Retinal pigment epithelial cell (primary cell): ENCODE measurements at regions not wholly inside any gene's neighbourhood (a gene's known extent, or its start where the extent isn't known, plus 50 kb on each side); places are given as distances from the start of the nearest gene placed in this dataset.
"Not testable (repeated sequence)": the region's sequence is repeated elsewhere in the genome, so short reads cannot be mapped to it uniquely, and the experiment has no call there.

Source experiments
- DNase-seq: peaks from one replicate; pipeline ENCODE4 v3.0.0-alpha.2; 2010; ENCODE audit warnings: low read depth
- H3K4me3 ChIP-seq: 2 replicates; pipeline ENCODE4 v1.5.1; 2011; ENCODE audit warnings: mild to moderate bottlenecking, low read length, control low read depth, moderate library complexity
- TF ChIP-seq, protein P1 (sequence below): conservative IDR thresholded peaks from 2 replicates; pipeline ENCODE4 v1.5.1; 2011; ENCODE audit warnings: low read depth, low read length, control low read depth, inconsistent platforms

DNA sequence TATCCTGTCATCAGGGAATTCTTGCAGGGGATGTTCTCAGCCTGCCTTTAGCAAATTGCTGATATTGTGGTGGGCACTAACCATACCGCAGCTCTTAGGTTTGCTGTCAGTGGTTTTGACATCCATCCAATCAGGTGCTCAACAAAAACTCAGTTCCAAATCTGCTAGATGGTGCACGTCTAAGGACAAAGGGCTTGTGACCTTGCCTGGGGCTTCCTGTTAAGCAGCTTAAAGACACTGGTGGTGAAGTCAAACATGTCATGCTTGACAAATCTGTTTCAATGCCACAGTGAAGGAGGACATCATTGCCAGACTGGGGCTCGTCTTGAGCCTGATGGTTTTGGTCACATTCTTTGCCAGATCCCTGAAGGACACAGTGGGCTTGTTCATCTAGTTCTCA, 179.8 kb upstream of the NOX3 start:
- TF ChIP-seq, protein P1, sequence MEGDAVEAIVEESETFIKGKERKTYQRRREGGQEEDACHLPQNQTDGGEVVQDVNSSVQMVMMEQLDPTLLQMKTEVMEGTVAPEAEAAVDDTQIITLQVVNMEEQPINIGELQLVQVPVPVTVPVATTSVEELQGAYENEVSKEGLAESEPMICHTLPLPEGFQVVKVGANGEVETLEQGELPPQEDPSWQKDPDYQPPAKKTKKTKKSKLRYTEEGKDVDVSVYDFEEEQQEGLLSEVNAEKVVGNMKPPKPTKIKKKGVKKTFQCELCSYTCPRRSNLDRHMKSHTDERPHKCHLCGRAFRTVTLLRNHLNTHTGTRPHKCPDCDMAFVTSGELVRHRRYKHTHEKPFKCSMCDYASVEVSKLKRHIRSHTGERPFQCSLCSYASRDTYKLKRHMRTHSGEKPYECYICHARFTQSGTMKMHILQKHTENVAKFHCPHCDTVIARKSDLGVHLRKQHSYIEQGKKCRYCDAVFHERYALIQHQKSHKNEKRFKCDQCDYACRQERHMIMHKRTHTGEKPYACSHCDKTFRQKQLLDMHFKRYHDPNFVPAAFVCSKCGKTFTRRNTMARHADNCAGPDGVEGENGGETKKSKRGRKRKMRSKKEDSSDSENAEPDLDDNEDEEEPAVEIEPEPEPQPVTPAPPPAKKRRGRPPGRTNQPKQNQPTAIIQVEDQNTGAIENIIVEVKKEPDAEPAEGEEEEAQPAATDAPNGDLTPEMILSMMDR = no peak
- H3K4me3 ChIP-seq = no peak overlapping the region
- no peak for DNase-seq

DNA sequence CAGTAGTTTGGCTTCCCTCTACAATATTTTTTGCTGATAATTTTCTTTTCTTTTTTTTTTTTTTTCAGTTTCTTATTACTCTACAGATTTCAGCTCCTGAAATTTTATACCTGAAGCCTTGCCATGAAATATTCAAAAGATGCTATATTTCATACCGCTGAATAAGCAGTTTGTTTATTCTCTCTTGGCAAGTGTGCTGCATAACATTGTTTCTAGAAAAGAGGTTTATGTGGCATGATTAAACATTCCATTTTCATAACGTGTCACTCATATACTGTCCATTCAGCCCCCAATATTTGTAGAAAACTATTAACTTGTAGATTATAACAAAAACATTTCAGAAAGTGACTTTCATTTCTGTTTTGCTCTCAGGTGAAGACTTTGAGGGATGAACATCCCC, 174.4 kb upstream of the NOX3 start:
- TF ChIP-seq, protein P1 = no peak
- H3K4me3 ChIP-seq = no peak overlapping the region
- peak; percentile 18 for DNase-seq

DNA sequence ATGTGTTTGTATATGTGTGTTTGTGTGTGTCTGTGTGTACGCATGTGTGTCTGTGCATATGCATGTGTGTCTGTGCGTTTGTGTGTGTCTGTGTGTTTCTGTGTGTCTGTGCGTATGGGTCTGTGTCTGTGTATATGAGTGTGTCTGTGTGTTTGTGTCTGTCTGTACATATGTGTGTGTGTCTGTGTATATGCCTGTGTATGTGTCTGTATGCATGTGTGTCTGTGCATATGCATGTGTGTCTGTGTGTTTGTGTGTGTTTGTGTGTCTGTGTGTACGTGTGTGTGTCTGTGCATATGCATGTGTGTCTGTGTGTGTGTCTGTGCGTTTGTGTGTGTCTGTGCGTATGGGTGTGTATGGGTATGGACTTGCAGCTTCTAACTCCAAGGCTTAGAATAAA, 174.0 kb upstream of the NOX3 start:
- TF ChIP-seq, protein P1 = no peak
- DNase-seq = no peak
- H3K4me3 ChIP-seq = no peak overlapping the region

DNA sequence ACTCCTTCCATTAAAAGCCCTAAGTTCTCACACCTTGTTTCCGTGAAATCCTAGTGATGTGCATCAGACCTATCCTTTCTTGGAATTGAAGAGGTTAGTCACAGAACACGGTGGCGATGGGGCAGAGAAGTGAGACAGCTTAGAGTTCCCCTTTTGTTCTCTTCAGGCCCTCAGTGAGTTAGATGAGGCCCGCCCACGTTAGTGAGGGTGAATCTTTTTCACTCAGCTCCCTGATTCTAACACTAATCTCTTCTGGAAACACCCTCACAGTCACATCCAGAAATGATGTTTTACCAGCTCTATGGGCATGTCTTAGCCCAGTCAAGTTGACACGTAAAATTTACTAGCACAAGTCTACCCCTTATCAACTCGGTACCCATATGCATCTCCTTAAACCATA, 172.7 kb upstream of the NOX3 start:
- H3K4me3 ChIP-seq = no peak overlapping the region
- DNase-seq = no peak
- TF ChIP-seq, protein P1 = no peak

DNA sequence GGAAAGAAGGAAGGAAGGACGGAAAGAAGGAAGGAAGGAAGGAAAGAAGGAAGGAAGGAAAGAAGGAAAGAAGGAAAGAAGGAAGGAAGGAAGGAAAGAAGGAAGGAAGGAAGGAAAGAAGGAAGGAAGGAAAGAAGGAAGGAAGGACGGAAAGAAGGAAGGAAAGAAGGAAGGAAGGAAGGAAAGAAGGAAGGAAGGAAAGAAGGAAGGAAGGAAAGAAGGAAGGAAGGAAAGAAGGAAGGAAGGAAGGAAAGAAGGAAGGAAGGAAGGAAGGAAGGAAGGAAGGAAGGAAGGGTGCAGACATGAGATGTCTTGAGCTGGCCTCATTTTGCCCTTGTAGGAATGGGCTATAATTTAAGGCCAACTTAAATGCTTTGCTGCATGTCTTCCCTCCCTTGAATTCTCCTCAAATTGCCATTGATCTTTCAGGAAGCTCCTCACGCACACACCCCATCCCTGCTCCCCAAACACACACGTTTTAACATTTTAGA, 172.1 kb upstream of the NOX3 start:
- H3K4me3 ChIP-seq, DNase-seq: not testable (repeated sequence)

DNA sequence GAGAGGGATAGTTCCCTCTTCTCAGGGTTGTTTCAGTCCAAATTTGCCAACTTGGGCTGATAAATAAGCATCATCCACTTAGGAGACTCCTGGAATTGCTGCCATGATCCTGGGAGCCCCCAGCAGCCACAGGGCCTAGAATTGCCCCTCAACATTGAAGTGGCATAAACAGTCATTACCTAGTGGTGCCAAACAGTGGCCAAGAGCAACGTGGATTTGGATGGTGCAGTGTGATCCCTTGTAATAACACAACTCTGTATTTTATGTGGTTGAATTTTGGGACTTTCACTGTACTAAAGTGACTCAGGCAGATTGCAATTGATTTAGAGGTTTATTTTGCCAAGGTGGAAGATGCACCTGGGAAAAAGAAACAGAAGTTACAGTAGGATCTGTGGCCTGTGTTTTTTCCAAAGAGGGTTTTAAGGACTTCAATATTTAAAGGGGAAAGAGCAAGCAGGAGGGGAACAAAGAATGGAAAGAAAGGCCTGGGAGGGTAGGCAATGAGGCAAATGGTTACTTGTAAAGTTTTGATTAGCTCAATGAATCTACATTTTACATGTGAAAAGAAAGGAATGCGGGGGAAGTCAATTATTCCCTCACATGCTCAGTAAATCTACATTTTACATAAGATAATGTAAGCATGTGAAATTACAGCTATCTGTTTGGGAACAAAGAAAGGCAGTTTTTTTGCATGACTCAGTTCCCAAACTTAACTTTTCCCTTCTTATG, 168.0 kb upstream of the NOX3 start:
- TF ChIP-seq, protein P1 = no peak
- no peak overlapping the region for H3K4me3 ChIP-seq
- no peak for DNase-seq

DNA sequence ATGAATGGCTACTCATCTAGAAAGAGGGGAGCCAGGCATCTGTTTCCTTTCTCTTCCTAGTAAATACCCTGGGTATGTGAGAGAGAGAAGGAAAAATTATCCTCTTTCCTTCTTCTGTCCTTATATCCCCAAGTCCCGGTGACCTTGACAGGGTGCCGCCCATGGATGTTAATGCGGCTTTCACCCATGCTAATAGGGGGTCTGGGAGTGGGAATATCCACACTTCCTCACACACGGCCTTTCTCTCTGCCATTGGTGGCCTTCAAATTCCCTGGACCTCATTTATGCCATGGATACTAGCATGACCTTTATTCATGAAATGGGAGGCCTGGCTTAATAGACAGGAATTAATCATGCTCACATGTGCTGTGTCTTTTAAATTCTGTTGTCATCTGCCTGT, 159.0 kb upstream of the NOX3 start:
- no peak for DNase-seq

More for the DNA sequence above, 159.0 kb upstream of the NOX3 start:
- H3K4me3 ChIP-seq = no peak overlapping the region
- TF ChIP-seq, protein P1 = no peak
